Activated T-cell treated with anti-CD3 and anti-CD28 coated beads, Interleukin-2, amount 50 U/mL, for 24 hours (primary cell): ENCODE measurements at regions not wholly inside any gene's neighbourhood (a gene's known extent, or its start where the extent isn't known, plus 50 kb on each side); places are given as distances from the start of the nearest gene placed in this dataset.

Experiments
- DNase-seq: peaks from one replicate; pipeline ENCODE4 v3.0.0-alpha.2; 2020
- H3K27ac Mint-ChIP-seq: 2 replicates; pipeline ENCODE4 v1.8.0; 2020; ENCODE audit warnings: mild to moderate bottlenecking, mixed read lengths
- H3K27me3 Mint-ChIP-seq: 2 replicates; pipeline ENCODE4 v1.8.0; 2020; ENCODE audit warnings: mixed read lengths
- H3K36me3 Mint-ChIP-seq: 2 replicates; pipeline ENCODE4 v1.8.0; 2020; ENCODE audit warnings: low read depth, mixed read lengths
- H3K4me1 Mint-ChIP-seq: 2 replicates; pipeline ENCODE4 v1.8.0; 2020; ENCODE audit warnings: low read depth, mixed read lengths
- H3K4me3 Mint-ChIP-seq: 2 replicates; pipeline ENCODE4 v1.8.0; 2020; ENCODE audit warnings: mild to moderate bottlenecking, moderate library complexity, mixed read lengths
- H3K9me3 Mint-ChIP-seq: 2 replicates; pipeline ENCODE4 v1.8.0; 2020; ENCODE audit warnings: mixed read lengths

DNA sequence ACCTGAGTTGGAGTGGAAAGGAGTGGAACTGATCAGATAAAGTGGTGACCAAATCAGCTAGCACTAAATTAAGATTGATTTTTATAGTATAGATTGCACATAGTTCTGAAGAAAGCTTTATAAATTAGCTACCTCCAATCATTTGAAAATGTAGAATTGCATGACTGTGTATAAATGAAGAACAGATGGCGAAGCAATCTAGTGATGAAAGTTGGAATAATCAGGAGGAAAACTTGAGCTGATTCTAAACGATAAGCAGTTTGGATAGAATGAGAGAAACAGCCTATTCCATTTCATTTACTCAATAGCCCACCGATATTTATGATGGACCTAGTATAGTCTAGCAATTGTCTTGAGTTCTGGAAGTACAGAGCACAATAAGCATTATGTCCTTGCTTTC lies 661.5 kb downstream of the PLA2G4A start:
- DNase-seq: no peak
- no peak overlapping the region for H3K27ac Mint-ChIP-seq
- H3K9me3 Mint-ChIP-seq: peaks cover 2% of the 10 kb centered on the region
- no peaks in the 10 kb centered on the region for H3K27me3 Mint-ChIP-seq
- no peaks in the 10 kb centered on the region for H3K36me3 Mint-ChIP-seq
- H3K4me3 Mint-ChIP-seq: no peak overlapping the region
- H3K4me1 Mint-ChIP-seq: no peaks in the 10 kb centered on the region

DNA sequence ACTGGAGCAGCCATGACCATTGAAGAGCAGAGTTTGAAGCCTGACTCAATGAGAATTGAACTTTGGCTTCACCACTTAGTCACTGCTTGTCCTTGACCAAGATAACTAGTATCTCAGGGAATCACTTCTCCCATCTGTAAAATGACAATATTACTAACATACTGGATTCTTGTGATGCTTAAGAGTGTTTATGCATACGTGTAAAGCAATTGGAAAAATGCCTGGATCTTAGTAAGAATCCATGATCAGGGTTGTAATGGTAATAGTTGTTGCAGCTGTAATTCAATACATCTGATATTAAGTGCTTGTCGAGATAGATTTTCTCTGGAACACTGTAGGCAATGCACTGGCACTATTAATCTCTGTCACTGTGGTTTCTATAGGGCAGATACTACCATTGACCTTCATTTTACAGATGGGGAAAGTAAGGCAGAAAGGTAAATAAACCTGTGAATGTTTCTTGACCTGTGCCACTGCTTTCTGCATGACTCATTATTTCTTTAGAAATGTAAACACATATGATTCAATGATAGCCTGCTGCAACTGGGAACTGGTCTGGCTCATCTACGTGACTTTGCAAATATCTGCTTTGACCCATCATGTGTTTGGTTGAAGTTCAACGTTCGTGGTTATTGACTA lies 662.5 kb downstream of the PLA2G4A start:
- H3K9me3 Mint-ChIP-seq: peaks cover 2% of the 10 kb centered on the region
- H3K4me1 Mint-ChIP-seq: no peaks in the 10 kb centered on the region
- no peak overlapping the region for H3K4me3 Mint-ChIP-seq
- no peaks in the 10 kb centered on the region for H3K27me3 Mint-ChIP-seq
- H3K27ac Mint-ChIP-seq: no peak overlapping the region
- no peak for DNase-seq
- no peaks in the 10 kb centered on the region for H3K36me3 Mint-ChIP-seq

DNA sequence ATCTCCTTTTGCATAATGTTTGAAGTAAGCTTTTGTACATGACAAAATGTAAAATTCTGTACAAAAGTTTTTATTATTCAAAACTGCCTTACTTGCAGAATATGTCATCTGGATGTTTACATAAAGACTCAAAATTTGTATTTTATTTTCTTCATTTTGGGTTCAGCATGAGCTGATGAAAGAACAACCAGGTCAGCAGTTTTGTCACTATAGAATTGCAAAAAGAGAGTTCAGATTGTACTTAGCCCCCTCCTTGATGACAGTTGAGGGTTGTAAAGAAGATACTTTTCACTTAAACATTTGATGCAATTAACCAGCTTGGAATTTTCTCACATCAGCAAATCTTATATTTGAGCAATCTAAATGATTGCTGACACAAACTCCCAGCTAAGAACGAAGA lies 669.3 kb downstream of the PLA2G4A start:
- Mint-ChIP-seq H3K9me3 (no peaks in the 10 kb centered on the region), H3K27ac (no peak overlapping the region), H3K4me3 (no peak overlapping the region), H3K27me3 (no peaks in the 10 kb centered on the region), H3K36me3 (no peaks in the 10 kb centered on the region), H3K4me1 (no peaks in the 10 kb centered on the region)
- no peak for DNase-seq

DNA sequence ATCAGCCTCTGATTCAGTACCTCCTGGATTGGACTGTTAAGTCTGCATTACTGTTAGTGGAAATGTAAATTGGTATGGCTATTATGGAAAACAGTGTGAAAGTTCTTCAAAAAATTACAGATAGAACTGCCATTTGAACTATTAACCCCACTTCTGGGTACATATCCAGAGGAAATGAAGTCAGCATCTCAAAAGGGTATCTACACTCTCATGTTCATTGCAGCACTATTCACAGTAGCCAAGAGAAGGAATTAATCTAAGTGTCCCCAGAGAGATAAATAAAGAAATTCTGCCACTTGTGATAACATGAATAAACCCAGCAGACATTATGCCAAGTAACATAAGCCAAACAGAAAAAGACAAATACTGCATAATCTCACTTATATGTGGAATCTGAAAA lies 676.0 kb downstream of the PLA2G4A start:
- DNase-seq: no peak
- H3K36me3 Mint-ChIP-seq: no peaks in the 10 kb centered on the region
- H3K9me3 Mint-ChIP-seq: peaks cover 3% of the 10 kb centered on the region
- no peak overlapping the region for H3K27ac Mint-ChIP-seq
- no peaks in the 10 kb centered on the region for H3K27me3 Mint-ChIP-seq
- no peaks in the 10 kb centered on the region for H3K4me1 Mint-ChIP-seq
- no peak overlapping the region for H3K4me3 Mint-ChIP-seq

DNA sequence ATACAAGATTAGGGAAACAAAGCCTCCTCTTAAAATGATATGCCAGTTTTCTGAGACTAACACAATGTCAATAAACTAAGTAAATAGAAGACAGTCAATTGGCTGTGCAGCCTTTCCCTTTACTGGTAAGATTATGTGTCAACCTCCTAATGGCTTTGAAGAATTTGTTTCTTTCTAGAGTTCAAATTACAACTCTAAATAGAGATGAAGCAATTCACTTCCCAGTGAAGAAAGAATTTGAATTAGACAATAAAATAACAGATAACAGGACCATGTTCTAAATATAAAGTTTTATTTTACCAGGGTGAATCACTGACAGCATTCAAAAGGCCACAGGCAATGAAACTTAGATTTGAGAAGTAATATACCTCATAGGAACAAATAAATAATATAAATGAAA lies 680.3 kb downstream of the PLA2G4A start:
- H3K36me3 Mint-ChIP-seq: no peaks in the 10 kb centered on the region
- peaks cover 6% of the 10 kb centered on the region for H3K9me3 Mint-ChIP-seq
- no peak overlapping the region for H3K27ac Mint-ChIP-seq

DNA sequence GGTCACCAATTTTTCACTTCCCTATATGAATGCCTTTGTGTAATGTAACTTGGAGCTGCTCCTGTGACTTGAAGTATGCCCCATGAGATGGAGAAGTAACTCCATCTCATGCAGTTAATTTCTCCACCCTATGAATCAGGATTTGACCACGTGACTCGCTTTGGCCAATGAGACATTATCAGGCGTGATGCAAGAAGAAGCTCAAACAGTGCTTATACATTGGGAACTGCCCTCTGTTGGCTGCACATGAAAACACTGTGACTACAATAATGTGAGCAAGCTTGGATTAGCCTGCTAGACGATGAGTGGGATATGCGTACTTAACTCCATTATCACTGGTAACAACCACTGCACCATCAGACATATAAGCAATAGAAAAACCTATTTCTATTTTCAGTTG lies 684.4 kb downstream of the PLA2G4A start:
- no peak overlapping the region for H3K27ac Mint-ChIP-seq
- H3K36me3 Mint-ChIP-seq: no peaks in the 10 kb centered on the region
- no peak overlapping the region for H3K4me3 Mint-ChIP-seq
- peaks cover 8% of the 10 kb centered on the region for H3K9me3 Mint-ChIP-seq
- no peak for DNase-seq
- H3K27me3 Mint-ChIP-seq: no peaks in the 10 kb centered on the region
- H3K4me1 Mint-ChIP-seq: no peaks in the 10 kb centered on the region

More for the DNA sequence above, 680.3 kb downstream of the PLA2G4A start:
- H3K4me3 Mint-ChIP-seq: no peak overlapping the region
- DNase-seq: no peak
- no peaks in the 10 kb centered on the region for H3K27me3 Mint-ChIP-seq
- no peaks in the 10 kb centered on the region for H3K4me1 Mint-ChIP-seq

DNA sequence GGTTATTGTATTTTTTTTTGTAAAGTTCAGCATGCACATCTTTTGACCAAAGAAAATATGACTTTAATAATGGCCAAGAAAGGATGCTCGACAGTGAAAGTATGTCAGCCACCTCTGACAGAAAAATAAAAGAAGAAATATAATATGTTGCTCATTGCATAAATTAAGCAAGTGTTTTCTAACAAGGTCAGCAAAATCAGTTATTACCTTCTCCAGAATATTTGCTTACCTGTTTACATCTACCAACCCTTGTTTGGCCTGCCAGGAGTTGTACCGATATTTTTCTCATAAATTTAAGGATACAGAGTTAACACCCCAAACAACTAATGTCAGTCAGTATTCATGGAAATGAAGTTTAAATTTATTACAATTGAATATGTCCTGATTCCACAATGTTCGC lies 685.4 kb downstream of the PLA2G4A start:
- Mint-ChIP-seq H3K27ac (no peak overlapping the region), H3K9me3 (peaks cover 8% of the 10 kb centered on the region), H3K36me3 (no peaks in the 10 kb centered on the region), H3K27me3 (no peaks in the 10 kb centered on the region), H3K4me3 (no peak overlapping the region), H3K4me1 (no peaks in the 10 kb centered on the region)
- DNase-seq: no peak

DNA sequence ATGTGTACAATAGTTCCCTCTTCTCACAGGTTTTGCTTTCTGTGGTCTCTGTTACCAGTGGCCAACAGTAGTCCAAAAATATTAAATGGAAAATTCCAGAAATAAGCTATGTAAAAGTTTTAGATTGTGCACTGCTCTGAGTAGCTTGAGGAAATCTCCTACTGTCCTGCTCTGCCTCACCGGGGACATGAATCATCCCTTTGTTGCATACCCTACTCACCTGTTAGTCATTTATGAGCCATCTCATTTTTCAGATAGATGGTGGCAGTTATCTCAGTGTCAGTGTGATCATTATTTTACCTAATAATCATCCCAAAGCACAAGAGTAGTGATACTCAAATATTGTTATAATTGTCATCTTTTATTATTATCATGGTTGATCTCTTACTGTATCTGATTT lies 688.1 kb downstream of the PLA2G4A start:
- Mint-ChIP-seq H3K36me3 (no peaks in the 10 kb centered on the region), H3K27me3 (no peaks in the 10 kb centered on the region), H3K9me3 (peaks cover 8% of the 10 kb centered on the region)

DNA sequence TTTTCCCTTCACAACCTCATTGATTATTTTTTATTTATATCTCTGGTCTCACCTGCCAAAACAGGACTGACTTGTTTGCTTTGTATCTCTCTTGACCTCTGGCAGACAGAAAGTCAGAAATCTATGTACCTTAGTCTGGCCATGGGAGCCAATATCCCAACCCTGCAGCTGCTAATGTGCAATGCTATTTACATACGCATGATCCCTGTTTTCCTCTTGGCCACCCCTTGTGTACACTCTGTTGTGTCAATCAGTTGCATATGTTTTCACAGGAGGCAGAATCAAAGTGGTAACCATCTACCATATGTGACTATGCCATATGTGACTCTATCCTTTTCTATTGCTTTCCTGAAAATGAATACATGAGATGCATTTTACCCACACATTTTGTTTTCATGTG lies 688.8 kb downstream of the PLA2G4A start:
- H3K4me3 Mint-ChIP-seq: no peak overlapping the region
- no peak for DNase-seq
- H3K27ac Mint-ChIP-seq: no peak overlapping the region
- H3K36me3 Mint-ChIP-seq: no peaks in the 10 kb centered on the region
- H3K9me3 Mint-ChIP-seq: peaks cover 4% of the 10 kb centered on the region
- H3K27me3 Mint-ChIP-seq: no peaks in the 10 kb centered on the region
- no peaks in the 10 kb centered on the region for H3K4me1 Mint-ChIP-seq

More for the DNA sequence above, 688.1 kb downstream of the PLA2G4A start:
- Mint-ChIP-seq H3K27ac (no peak overlapping the region), H3K4me1 (no peaks in the 10 kb centered on the region), H3K4me3 (no peak overlapping the region)
- no peak for DNase-seq

DNA sequence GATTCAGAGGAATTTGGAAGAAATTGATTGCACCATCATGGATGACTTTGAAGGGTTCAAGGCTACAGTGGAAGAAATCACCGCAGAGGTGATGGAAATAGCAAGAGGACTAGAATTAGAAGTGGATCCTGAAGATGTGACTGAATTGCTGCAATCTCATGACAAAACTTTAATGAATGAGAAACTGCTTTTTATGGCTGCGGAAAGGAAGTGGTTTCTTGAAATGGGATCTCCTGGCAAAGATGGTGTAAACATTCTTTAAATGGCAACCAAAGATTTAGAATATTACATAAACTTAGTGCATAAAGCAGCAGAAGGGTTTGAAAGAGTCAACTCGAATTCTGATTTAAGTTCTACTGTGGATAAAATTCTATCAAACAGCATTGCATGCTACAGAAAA lies 698.6 kb downstream of the PLA2G4A start:
- no peaks in the 10 kb centered on the region for H3K4me1 Mint-ChIP-seq
- H3K9me3 Mint-ChIP-seq: peaks cover 2% of the 10 kb centered on the region
- no peaks in the 10 kb centered on the region for H3K27me3 Mint-ChIP-seq
- no peak overlapping the region for H3K27ac Mint-ChIP-seq
- H3K36me3 Mint-ChIP-seq: no peaks in the 10 kb centered on the region
- DNase-seq: no peak
- no peak overlapping the region for H3K4me3 Mint-ChIP-seq

DNA sequence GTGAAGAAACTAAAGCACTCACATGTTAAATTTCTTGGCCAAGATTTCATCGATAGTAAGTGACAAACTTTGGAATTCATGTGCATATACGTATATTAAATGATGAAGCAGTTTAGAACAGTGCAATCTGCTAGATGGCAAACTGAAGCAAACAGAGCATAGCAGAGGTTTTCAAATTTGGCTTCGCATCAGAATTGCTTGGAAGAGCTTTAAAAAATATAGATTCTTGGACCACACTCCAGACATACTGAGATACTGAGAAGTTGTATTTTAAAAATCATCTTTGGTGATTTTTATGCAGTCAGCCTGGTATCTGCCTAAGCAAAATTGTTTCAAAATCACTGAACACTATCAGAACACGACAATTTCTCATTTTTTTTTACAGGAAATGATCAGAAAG lies 709.2 kb downstream of the PLA2G4A start:
- no peaks in the 10 kb centered on the region for H3K4me1 Mint-ChIP-seq
- no peak for DNase-seq
- no peak overlapping the region for H3K4me3 Mint-ChIP-seq
- H3K27ac Mint-ChIP-seq: no peak overlapping the region
- no peaks in the 10 kb centered on the region for H3K27me3 Mint-ChIP-seq
- no peaks in the 10 kb centered on the region for H3K36me3 Mint-ChIP-seq
- peaks cover 8% of the 10 kb centered on the region for H3K9me3 Mint-ChIP-seq

DNA sequence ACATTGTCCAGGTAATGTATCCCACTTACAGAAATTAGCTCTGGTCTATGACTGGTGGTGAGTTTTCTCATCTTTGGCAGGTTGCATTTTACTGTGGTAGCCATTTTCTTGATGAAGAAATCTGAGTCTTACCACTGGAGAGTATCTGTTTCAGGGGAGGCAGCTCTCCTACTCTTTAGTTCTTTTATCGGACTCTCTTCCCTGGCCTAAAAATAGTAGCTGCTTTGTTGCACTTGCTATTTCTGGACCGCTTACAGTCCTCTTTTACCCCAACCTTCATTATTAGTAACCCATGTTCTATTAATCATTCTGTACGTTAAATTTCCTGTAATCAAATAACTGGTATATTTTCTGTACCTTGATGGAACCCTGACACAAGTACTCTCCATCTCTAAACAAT lies 720.8 kb downstream of the PLA2G4A start:
- Mint-ChIP-seq H3K27ac (no peak overlapping the region), H3K9me3 (peaks cover 11% of the 10 kb centered on the region), H3K4me1 (no peaks in the 10 kb centered on the region), H3K36me3 (no peaks in the 10 kb centered on the region), H3K27me3 (no peaks in the 10 kb centered on the region), H3K4me3 (no peak overlapping the region)
- no peak for DNase-seq

DNA sequence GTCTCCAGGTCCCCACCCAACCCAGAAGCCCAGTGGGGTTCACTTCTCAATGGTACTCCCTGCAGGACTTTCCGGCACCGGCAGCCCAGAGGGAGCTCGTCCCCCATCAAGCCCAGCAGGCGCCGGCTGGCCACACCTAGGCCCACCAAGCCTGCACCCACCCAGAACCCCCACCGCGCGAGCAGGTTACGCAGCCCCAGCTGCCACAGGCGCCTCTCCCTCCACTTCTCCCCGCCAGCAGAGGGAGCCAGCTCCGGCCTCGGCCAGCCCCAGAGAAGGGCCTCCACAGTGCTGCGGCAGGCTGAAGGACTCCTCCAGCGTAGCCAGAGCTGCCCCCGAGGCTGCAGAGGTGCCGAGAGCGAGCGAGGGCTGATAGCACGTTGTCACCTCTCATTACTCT lies 722.3 kb downstream of the PLA2G4A start:
- H3K4me1 Mint-ChIP-seq: no peaks in the 10 kb centered on the region
- peaks cover 11% of the 10 kb centered on the region for H3K9me3 Mint-ChIP-seq
- H3K27ac Mint-ChIP-seq: no peak overlapping the region
- no peaks in the 10 kb centered on the region for H3K27me3 Mint-ChIP-seq
- H3K36me3 Mint-ChIP-seq: no peaks in the 10 kb centered on the region
- H3K4me3 Mint-ChIP-seq: no peak overlapping the region
- no peak for DNase-seq

DNA sequence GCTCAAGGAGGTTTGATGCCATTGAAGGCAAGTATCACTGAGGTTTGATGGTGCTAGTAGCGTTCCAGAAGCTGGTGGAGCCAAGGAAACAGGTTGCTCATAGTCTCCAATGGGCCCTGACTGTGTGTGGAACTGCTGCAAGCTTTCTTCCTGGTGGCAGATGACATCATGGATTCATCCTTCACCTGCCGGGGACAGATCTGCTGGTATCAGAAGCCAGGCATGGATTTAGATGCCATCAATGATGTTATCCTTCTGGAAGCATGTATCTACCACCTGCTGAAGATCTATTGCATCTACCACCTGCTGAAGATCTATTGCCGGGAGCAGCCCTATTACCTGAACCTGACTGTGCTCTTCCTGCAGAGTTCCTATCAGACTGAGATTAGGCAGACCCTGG lies 734.4 kb downstream of the PLA2G4A start:
- Mint-ChIP-seq H3K27ac (no peak overlapping the region), H3K27me3 (no peaks in the 10 kb centered on the region), H3K4me1 (no peaks in the 10 kb centered on the region), H3K36me3 (no peaks in the 10 kb centered on the region), H3K9me3 (peaks cover 4% of the 10 kb centered on the region), H3K4me3 (no peak overlapping the region)
- DNase-seq: no peak

DNA sequence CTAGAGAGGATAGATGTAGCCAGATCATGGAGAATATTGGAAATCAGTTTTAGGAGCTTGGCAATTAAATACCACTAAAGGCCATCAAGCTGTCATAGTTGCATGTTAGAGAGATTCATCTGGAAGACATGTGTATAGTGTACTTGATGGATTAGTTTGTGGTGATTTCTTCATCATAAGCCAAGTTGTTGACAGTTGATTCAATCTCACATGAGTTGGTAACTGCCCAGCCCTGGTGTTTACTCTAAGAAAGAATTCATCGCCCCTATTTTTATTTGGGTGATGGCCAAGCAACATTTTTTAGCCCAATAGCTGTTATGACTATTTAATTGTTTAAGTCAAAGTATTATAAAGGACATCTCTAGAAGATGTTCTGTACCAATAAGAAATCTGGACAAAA lies 737.6 kb downstream of the PLA2G4A start:
- DNase-seq: no peak
- H3K36me3 Mint-ChIP-seq: no peaks in the 10 kb centered on the region
- no peaks in the 10 kb centered on the region for H3K4me1 Mint-ChIP-seq
- H3K27ac Mint-ChIP-seq: no peak overlapping the region
- H3K27me3 Mint-ChIP-seq: no peaks in the 10 kb centered on the region
- no peak overlapping the region for H3K4me3 Mint-ChIP-seq
- no peaks in the 10 kb centered on the region for H3K9me3 Mint-ChIP-seq

DNA sequence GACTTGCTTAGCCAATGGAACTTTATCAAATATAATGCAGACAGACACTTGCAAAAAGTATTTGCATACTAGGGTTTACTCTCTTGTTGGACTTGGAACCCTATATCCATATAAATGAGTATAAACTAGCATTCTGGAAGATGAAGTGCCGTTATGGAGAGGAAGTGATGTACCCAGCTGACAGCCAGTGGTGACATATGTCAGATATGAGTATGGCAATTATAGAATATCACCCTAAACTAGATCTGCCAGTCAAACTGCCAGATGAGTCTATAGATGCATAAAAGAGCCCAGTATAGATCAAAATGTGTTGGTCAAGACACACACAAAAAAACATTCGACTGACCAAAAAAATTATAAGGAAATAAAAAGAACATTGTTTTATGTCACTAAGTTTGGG lies 739.3 kb downstream of the PLA2G4A start:
- H3K27me3 Mint-ChIP-seq: no peaks in the 10 kb centered on the region
- no peaks in the 10 kb centered on the region for H3K36me3 Mint-ChIP-seq
- H3K9me3 Mint-ChIP-seq: no peaks in the 10 kb centered on the region
- no peak overlapping the region for H3K27ac Mint-ChIP-seq
- H3K4me3 Mint-ChIP-seq: no peak overlapping the region
- no peak for DNase-seq
- no peaks in the 10 kb centered on the region for H3K4me1 Mint-ChIP-seq
